Fibroblast of skin of left biceps (primary cell): ENCODE measurements at regions not wholly inside any gene's neighbourhood (a gene's known extent, or its start where the extent isn't known, plus 50 kb on each side); places are given as distances from the start of the nearest gene placed in this dataset.
A peak's percentile ranks its signal among the peaks of the same experiment; 100 is the strongest.
"Not testable (repeated sequence)": the region's sequence is repeated elsewhere in the genome, so short reads cannot be mapped to it uniquely, and the experiment has no call there.

Experiments used
- DNase-seq, 2 experiments: peaks; one replicate each; pipeline ENCODE4 v3.0.0-alpha.2; 2013; ENCODE audit warnings: low read depth in 2 of 2

DNA sequence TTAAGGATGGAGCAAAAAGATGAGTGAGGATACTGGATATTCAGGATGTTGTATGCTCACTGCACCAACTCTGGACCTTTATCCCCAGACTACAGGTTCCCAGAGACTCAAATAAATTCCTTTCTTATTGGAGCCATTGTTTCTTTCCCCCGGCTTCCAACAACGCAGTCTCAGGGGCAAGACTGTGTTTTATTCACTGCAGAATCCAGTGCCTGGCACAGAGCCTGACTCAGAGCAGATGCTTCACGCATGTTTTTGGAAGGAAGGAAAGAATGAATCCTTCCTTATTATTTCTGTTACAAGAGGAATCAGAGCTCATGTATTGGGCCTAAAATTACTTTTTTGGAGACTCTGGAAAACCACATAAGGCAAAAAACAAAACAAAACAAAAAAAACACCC is 96.0 kb upstream of the VGLL4 start:
- DNase-seq = no peak

DNA sequence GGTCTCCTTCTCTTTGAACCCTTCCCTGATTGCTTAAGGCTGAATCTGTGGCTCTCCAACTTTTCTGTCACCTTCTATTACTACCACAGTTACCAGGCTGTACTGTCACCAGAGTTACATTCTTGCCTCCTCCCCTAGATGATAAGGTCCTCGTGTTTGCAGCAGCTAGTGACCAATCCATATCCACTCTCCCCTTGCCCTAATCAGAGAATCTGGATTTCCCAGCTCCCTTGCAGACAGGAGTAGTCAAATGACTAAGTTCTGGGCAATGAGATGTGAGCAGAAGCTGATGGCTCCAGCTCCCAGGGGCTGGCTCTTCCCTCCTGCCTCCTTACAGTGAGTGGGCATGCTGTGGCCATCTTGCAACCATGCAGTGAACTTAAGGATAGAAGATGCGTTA is 95.4 kb upstream of the VGLL4 start:
- DNase-seq = no peak

DNA sequence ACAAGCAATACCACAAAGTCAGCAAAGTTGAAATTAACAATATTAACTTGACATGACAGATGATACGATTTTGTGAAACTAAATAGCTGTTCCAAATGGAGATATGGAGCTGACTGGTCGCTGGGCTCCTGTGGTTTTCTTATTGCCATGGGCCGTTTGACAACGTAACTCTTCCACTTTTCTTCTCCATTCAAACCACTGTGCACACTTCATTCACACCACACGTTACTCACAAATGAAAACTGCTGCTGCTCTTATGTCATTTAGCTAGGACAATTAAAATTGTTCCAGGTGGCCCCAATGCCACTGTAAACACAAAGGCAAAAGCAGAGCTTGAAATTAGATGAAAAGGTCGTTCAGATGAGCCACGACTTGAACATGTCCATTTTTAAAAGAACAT is 94.0 kb upstream of the VGLL4 start:
- DNase-seq = no peak

DNA sequence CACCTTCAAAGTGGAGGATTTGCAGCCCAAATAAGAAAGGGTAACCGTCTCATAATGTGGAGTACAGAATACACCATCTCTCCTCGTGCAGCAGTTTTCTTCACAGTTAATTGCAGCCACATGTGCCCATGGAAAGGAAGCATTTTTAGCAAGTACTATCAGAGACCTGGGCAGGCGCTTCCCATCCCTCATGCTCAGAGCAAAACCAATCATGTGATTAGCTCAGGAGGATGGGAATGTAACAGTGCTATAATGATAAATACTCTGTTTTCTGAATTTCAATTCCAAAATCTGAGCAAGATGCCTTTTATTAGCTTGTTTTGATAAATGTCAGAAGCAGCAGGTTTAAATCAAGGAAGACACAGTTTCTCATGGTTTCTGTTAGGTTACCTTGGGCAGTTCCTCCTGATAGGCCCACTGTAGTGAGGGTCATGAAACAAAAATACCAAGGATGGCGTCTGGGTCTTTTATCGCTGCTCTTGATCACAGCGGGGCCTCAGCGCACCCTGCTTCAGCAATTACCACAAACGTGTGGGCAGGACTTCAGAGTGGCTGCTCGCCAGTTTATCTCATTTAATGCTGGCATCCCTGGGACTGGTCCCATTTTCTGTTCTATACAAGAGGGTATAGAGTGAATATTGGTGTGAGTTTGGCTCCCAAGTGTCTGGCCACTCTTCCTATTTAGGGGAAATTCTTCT is 92.6 kb upstream of the VGLL4 start:
- DNase-seq = no peak

DNA sequence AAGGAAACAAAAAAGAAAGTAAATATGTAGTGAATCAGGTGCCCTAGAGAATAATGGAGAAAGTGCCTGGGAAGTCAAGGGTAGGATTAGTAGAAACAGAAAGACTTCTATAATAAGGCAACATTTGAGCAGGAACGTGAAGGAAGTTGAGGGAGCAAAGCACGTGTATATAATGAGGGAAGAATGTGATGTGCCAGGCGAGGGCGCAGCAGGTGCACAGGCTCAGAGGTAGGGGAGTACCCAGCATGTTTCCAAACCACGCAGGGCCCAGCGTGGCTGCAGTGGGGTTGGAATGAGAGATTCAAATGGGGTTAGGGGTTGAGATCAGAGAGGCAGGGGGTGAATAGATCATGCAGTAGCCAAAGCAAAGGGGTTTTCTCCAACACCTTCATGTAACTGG is 91.9 kb upstream of the VGLL4 start:
- DNase-seq = no peak

DNA sequence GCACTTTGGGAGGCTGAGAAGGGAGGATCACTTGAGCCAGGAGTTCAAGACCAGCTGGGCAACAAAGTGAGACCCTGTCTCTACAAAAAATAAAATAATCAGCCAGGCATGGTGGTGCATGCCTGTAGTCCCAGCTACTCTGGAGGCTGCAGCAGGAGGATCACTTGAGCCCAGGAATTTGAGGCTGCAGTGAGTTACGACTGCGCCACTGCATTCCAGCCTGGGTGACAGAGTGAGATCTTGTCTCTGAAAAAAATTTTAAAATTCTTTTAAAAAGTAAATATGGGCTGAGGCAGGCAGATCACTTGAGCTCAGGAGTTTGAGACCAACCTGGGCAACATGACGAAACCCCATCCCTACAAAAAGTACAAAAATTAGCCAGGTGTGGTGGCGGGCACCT is 91.4 kb upstream of the VGLL4 start:
- DNase-seq = not testable (repeated sequence)

DNA sequence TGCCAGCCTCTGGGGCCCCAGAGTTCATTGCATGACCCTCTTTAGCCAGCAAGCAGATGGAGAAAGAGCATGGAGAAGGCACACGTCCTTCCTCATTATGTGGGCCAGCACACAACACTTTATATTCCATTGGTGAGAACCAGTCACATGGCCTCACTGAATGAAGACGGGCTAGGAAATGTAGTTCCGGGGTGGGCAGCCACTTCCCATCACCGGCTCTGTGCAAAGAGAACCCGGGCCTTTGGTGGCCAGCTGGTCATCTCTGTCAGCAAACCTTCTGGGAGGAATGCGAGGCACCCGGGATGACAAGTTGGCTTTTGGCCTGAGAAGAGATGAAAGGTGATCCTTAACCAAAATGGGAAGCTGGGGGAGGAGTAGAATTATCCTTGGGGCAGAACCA is 90.2 kb upstream of the VGLL4 start:
- DNase-seq = no peak

DNA sequence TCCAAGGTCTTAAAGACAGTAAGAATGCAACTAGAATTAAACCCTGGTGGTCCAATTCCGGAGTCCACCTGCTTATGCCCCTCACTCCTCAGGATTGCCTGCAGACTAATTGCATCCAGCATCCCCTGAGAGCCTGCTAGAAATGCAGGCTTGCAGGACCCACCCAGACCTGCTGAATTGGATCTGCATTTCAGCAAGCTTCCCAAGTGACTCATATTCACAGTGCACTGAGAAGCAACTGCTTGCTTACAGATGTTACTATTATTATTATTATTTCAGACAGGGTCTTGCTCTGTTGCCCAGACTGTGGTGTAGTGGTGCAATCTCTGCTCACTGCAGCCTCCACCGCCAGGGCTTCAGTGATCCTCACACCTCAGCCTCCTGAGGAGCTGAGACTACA is 83.5 kb upstream of the VGLL4 start:
- DNase-seq = no peak

DNA sequence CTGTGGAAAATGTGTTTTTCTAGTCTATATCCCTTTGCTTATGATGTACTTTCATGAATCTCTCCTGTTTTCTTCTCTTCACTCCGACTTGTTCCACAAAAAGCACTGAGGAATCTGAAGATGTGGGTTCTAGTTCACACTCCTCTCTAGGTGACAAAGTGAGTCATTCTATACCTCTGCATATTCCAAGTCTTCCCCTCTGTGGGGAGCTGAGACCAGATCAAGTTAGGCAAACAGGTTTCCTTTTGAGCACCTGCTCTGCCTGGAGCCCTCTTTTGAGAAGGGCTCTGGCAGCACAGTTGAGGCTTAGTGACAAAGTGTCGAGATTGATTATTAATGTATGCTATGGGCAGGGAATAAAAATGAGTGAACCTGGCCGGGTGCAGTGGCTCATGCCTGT is 82.4 kb upstream of the VGLL4 start:
- no peak for DNase-seq

DNA sequence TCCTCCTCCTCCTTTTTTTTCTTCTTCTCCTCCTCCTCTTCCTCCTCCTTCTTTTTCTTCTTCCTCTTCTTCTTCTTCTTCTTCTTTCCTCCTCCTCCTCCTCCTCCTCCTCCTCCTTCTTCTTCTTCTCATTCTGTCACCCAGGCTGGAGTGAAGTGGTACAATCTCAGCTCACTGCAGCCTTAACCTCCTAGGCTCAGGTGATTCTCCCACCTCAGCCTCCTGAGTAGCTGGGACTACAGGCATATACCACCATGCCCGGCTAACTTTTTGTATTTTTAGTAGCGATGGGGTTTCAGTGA is 81.6 kb upstream of the VGLL4 start:
- not testable (repeated sequence) for DNase-seq

DNA sequence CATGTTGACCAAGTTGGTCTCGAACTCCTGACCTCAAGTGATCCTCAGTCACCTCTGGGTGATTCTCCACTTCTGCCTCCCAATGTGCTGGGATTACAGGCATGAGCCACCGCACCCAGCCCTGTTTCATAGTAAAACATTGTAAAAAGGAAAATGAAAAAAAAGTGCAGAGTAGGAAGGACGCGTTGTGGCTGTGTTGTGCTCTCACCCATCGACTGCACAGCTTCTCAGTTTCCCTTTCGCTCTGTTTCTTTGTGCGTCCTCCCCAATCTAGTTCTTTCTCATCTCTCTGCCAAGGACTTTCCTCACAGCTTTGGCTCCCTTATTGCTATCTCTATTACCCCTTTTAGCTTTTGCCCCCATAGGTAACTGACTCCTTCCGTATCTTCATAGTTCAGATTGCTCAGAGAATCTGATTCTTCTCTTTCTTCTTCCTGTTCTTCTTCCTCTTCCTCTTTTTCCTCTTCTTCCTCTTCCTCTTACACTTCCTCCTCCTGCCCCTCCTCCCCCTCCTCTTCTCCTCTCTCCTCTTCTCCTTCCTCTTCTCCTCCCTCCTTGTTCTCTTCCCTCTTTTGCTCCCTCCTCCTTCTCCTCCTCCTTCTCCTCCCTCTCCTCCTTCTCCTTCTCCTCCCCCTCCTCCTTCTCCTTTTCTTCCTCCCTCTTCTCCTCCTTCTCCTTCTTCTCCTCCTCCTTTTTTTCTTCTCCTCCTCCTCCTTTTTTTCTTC is 81.1 kb upstream of the VGLL4 start:
- DNase-seq = no peak

DNA sequence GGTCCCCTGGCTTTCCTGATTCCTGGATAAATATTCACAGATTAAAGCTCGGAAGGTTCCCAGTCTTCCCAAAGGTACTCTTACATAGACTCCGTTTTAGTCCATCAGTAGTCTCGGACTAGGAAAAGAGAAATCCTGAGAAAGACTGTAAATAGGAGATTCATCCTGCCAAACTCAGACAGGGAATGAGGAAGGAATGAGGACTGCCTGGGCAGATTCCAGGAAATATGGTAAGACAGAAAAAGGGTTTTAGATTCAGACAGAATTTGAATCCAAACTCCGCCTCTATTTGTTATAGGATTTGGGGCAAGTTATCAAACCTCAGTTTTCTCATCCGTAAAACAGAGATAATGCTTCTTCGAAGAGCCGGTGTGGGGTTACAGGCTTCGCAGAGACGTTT is 77.8 kb upstream of the VGLL4 start:
- no peak for DNase-seq

DNA sequence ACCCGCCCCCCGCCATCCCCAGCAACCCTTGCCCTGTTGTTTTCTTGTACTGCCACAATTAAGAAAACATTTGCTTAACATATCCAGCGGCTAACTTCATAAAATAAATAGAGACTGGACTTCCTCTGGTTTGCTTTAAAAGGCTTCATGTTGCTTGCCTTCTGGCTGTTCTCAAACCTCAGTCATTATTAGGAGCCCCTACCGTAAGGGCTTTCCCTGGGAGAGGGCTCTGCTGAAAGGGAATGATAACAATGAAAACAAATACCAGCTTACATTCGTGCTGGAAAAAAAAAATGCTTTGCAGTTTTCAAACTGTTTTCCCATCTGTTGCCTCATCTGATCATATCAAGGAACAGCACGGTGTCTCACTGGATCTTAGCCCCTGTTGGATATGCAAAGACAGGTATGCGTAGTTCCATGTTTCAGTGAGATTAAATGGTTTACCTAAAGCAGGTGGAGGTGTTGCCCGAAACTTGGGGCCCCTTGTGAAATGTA is 77.2 kb upstream of the VGLL4 start:
- DNase-seq = no peak

DNA sequence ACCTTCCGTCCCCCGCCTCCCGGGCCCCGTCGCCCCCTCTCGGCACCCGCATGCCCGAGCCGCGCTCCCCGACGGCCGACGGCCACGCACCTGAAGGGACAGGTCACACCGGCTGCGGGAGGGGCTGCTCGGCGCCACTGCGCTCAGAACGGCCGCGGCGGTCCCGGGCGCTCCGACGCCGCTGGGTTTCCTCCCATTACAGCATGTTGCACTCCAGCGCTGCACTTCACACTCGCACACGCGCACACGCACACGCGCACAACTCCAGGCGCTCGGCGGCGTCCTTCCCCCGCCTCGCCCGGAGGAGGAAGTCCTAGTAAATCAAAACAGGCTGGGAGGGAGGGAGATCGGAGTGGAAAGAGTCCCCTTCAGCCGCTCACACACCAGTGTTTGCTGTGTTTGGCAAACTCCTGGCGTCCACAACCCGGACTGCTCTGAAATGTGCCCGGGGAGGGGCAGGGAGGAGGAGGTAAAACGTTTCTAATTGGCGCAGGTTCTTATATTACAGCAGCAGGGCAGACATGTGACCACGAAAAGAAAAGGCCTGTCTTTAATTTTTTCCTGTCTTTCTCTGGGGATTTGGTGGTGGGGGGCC is 76.7 kb upstream of the VGLL4 start:
- DNase-seq = peak; percentile 54 to 56

DNA sequence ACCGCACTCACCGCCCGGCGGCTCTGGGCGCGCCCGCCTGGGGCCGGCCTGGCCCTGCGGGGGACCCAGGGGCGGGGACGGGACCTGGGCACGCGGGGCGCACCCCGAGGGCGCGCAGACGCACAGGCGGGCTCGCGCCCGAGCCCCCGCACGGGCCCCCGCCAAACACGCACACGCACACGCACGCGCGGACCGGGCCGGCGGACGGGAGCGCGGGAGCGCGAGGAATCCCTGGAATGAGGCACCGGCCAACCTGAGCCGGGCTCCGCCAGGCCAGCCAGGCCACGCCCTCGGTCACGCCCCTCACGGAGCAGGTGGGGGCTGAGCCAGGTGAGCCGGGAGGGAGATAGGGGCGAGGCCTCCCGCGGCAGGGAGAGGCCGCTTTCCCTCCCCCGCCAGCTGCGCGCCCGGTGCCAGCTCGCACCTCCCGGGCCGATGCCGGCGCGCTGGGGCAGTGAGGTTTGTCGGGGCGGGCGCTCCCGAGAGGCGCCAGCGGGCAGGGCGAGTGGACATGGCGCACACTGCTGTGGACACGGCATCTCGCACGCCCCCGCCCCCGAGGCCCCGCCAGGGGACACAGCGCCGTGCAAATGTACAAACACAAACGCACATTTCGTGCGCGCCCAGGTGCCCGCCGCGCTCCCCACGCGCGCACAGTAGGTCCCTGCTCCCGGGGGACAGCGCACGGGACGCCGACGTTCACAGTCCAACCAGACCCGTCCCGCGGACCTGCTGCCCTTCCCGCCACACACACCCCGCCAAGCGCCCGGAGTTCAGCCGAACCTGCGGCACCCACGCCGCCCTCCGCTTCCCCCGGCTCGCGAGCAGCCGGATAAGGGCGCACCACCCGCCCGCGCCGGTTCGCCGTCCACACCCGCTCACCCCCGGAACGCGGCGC is 75.9 kb upstream of the VGLL4 start:
- DNase-seq = no peak

DNA sequence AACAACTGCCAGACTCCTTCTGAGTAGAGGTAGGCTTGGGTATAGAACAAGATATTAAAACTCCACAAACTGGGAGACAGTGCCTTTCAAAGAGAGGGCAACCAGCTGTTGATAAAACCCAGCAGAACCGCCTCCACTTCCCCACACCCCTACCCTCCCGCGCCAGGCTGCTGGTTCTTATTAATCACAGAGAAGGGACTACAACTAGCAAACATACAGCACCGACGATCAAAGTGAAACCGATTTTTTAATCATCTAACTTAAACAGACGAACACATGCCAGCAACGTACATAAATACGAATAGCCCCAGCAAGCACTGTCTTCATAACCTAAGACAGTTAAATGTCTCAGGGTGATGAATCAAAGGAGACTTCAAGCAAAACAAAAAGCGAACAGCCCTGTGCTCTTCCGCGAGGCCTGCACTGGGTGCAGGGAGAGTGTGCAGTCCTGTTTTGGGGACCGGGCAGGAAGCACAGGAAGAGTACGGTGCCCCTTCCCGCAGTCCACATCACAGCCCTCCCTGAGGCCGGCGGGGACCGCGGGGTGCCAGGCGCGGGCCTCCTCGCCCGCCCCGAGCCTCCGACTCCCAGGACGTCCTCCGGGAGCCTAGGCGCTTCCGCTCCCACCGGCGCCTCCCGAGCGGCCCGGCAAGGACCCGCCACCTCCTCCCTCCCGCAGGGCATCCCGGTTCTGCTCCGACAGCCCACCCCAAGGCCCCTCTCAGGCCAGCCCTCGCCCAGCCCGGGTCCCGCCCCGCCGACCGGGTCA is 75.1 kb upstream of the VGLL4 start:
- DNase-seq = no peak

DNA sequence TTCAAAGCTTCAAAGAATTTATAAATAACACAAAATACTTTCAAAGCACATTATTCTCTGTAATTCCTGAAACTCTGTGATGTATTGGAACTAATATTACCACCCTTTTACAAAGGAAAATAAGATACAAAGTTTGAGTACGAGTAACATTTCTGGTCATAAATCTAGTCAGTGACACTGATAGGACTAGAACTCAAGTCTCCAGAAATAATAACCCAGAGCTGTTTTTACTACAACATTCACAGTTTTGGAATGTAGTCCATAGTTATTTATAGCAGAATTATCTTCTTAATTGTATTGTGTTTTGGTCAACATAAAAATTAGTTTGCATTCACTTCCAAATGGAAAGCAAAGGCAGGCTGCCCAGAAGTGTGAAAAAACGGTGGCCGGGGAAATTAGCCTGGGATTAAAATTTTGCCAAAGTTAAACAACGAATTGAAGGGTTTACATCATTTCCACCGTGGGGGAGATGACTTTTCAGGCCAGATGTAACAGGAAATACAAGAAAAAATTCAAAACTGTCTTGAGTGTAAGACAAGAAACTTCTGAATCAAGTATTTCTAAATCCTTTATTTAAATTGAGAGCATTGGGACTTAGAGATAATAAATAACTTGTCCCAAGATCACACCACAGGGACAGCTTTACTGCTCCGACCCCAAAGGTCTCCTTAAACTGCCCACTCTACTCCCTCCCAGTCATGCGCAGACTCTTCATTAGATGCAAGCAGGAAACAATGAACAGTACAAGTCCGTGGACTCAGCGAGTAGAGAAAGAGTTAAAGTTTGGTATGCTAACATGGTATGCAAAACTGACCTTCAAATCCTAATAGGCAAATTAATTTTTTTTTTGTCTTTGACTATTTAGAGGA is 74.3 kb upstream of the VGLL4 start:
- DNase-seq = no peak

DNA sequence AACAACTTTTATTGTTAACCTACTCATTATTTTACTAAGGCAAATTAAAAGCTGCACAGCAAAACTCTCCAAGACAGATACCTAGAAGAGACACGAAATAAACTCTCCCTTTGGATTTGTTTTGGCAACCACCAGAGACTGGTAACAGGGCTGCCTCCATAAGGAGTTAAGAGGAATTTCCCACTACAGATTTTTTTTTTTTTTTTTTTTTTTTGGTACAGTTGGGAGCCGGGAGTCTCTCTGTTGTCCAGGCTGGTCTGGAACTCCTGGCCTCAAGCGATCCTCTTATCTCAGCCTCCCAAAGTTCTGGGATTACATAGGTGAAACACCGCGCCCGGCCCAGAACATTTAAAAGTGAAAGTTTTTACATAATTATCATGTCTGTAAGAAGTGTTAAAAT is 73.6 kb upstream of the VGLL4 start:
- no peak for DNase-seq

DNA sequence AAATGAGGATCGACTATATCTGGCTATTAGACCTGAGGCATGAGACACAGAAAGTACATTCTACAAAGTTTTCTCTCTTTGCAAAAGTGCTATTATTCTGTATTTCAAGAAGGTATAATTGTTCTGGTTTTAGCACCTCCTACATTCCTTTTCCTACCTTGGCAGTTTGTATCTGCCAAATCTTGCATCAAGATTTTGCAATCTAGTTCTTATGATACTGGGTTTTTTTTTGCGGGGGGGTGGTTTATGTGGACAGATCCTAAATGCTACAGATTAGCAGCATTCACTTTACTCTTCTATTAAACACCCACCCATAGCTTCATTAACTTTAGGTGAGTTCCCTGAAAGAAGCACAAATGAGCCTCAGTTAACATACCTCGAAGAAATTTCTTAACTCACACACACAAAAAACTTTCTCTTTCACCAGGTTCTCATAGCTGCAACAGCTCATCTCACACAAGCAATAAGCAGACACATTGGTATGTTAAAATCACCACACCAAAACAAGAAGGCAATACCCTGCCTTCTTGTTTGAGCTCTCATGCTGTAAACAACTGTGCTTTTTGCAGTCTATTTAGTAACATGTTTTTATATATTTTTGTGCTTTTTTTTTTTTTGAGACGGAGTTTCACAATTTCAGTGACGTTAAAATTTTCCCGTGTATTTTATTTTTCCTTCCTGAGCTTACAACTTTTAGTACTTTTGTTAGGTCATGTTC is 73.0 kb upstream of the VGLL4 start:
- DNase-seq = no peak

DNA sequence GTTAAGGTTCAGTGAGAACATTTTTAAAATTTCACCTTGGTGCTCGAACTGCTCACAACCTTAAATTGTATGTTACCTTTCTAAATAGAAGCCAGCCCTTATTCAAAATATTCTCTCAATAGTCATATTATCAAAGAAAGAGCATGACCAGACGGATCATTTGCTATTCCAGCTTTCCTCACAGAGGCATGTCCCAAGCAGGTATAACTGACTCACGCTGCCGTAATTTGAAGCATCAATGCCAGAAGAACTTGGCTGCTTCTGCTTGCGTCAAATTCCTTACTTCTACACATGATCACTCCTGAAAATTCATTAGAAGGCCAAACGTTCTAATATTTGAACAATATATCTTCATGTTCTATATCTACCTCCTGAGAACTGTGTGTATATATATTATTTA is 69.5 kb upstream of the VGLL4 start:
- DNase-seq = no peak
